Umbilical cord (tissue), 1 donor: ENCODE measurements at regions not wholly inside any gene's neighbourhood (a gene's known extent, or its start where the extent isn't known, plus 50 kb on each side); places are given as distances from the start of the nearest gene placed in this dataset.

Experiments
- DNase-seq: peaks from one replicate; pipeline ENCODE4 v3.0.0-alpha.2; 2015; ENCODE audit warnings: low spot score

GRCh38 chr7:121525155-121525819, 129.2 kb upstream of the FAM3C start:
- DNase-seq = peak; percentile 79

- DNase-seq = peak; percentile 65
Observed at GRCh38 chr7:121521711-121522400, 125.7 kb upstream of the FAM3C start.

- no peak for DNase-seq
Observed at GRCh38 chr7:121520911-121521310, 124.8 kb upstream of the FAM3C start.

- peak; percentile 27 for DNase-seq
Observed at GRCh38 chr7:121519548-121520521, 123.7 kb upstream of the FAM3C start.

- DNase-seq = no peak
Observed at GRCh38 chr7:121517591-121517990, 121.5 kb upstream of the FAM3C start.

- DNase-seq = no peak
Observed at GRCh38 chr7:121516821-121517220, 120.7 kb upstream of the FAM3C start.

DNA sequence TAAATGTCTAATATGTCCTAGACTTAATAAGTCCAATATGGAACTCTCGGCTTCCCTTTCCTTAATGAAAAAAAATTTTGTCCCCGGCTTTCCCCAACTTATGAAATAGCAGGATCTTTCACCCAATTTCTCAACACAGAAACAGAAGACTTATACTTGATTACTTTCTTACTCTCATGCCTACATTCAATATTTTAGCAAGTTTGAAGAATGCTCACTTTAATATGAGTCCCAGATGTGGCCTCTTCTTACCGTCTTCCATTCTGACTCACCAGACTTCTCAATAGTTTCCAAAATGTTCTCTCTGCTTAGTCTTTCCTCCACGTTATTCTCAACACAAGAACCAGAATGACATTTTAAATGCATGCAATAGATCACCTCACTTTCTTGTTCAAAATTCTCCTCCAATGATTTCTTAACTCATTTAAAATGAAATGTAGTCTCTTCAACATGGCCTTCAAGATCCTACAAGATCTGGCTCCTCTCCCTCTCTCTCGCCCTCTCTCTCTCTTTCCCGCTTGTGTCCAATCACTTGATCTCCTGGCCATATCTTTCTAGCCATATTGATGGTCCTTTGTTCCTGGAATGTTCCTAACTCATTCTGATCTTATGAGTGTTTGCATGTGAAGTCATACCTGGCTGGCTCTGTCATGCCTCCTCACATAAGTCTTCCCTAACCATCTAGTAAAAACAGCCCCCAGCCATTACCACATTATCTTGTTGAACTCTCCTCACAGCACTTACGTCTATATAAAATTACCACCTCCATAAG, 119.7 kb upstream of the FAM3C start:
- DNase-seq = no peak

GRCh38 chr7:121515229-121515628, 119.1 kb upstream of the FAM3C start:
- no peak for DNase-seq

- DNase-seq = no peak
Observed at GRCh38 chr7:121513105-121513504, 117.0 kb upstream of the FAM3C start.

DNA sequence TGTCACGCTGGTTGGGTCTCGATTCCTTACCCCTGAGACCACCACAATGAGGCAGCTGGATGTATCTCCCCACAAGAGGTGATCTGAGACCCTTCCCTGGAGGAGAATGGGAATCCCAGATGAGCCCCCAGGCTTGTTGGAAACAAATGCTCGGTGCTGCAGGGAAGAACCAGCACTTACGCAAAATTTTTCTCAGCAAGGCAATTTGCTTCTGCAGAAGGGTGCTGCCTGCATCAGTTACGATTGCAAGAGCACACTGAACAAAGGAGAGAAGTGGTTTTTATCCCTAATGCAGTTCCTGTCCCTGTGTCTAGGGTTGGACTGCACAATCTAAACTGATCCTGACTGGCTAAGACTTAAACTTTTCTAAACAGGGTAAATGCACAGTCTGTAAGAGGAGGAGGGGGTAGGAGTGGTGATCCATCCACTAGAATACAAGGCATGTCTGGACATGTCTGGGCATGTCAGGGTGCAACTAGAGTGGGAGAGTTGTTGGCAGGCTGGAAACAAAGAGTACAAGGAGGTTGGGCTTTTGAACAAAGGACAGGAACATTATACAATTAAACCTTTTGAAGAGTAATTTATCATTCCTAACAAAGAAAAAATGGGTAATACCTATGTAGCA, 114.9 kb upstream of the FAM3C start:
- DNase-seq = no peak

- DNase-seq = no peak
Observed at GRCh38 chr7:121510302-121510701, 114.2 kb upstream of the FAM3C start.

DNA sequence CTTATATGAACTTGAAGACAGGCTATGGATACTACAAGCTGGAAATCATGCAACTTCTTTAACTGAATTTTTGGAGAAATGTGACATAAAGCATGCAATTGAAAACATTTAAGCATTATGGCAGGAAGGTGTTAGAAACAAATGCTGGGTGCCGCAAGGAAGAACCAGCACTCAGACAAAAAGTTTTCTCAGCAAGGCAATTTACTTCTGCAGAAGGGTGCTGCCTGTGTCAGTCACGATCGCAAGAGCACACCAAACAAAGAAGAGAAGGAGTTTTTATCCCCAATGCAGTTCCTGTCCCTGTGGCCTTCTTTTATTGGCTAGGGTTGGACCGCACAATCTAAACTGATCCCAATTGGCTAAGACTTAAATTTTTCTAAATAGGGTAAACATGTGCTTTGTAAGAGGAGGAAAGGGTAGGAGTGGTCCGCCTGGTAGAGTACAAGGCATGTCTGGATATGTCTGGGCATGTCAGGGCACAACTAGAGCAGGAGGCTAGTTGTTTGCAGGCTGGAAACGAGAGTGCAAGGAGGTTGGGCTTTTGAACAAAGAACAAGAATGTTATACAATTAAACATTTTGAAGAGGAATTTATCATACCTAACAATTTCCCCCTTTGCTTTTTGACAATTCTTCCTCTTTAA, 109.6 kb upstream of the FAM3C start:
- DNase-seq = no peak

- no peak for DNase-seq
Observed at GRCh38 chr7:121505021-121505420, 108.9 kb upstream of the FAM3C start.

- DNase-seq = peak; percentile 89
Observed at GRCh38 chr7:121504482-121504881, 108.4 kb upstream of the FAM3C start.

DNA sequence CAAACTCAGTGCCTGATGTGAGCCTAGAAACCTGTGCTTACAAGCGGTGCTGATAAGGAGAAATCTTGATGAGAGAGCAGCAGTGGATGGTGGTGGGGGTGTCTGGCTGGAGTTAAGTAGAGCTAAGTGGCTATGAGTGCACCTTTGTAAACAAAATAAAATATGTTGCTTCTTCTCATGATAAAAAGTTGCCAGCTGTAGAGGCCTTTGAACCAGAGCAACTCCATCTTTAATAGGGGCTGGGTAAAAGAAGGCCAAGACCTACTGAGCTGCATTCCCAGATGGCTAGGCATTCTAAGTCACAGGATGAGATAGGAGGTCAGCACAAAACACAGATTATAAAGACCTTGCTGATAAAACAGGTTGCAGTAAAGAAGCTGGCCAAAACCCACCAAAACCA, 107.6 kb upstream of the FAM3C start:
- no peak for DNase-seq

GRCh38 chr7:121503039-121503438, 106.9 kb upstream of the FAM3C start:
- DNase-seq = no peak

GRCh38 chr7:121501566-121501965, 105.5 kb upstream of the FAM3C start:
- no peak for DNase-seq

DNA sequence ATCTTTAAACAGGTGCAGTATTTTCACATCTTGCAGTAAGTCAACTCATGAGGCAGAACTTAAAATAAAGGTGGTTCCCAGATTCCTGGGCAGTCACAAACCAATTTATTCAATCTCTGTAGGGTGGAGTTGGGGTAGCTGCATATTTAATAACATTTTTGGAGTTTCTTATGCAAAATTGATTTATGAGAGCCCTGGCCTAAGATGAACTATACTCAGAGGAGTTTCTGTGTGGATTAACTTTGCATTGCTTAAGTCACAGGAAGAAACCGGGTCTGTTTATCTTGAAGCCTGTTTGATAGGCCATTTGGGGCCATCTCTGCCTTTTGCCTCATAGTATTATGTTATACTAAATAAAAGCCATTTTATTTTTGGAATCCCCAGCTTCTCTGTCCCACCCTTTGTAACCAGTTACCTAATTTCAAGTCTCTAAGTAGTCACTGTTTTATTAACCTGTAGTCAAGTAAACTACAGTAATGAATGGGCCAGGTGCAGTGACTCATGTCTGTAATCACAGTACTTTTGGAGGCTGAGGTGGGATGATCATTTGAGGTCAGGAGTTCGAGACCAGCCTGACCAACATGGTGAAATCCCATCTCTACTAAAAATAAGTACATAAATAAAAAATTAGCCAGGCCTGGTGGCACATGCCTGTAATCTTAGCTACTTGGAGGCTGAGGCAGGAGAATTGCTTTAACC, 104.4 kb upstream of the FAM3C start:
- no peak for DNase-seq

DNA sequence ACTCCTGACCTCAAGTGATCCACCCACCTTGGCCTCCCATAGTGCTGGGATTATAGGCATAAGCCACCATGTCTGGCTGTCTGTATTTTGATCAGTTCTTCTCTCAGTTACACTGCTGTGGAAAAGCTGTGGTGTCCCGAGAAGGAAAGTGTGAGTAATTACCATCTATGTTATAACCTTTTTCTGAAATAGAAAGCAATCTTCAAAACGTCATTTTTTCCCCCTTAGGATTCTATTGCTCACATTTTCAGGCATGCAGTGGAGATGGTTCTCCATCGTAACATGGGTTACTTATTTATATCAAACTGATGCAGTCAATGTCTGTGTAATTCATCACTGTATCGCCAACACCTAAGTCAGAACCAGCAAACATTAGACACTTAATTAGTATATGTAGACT, 103.5 kb upstream of the FAM3C start:
- no peak for DNase-seq

- no peak for DNase-seq
Observed at GRCh38 chr7:121498816-121499215, 102.7 kb upstream of the FAM3C start.
